Activated CD8-positive, alpha-beta memory T cell treated with anti-CD3 and anti-CD28 coated beads for 36 hours (primary cell): ENCODE measurements at regions not wholly inside any gene's neighbourhood (a gene's known extent, or its start where the extent isn't known, plus 50 kb on each side); places are given as distances from the start of the nearest gene placed in this dataset.

Experiments used
- CTCF ChIA-PET: fragments of 350-600 bp; sonication (Branson Sonifier 250); formaldehyde crosslinking; loops from one replicate; lab custom pipeline; 2021; ENCODE audit warnings: antibody characterized with exemption; lab: Charles Lee
- POLR2A ChIA-PET: fragments of 350-600 bp; sonication (Branson Sonifier 250); formaldehyde crosslinking; loops from one replicate; lab custom pipeline; 2021; ENCODE audit warnings: antibody characterized with exemption; lab: Charles Lee

DNA sequence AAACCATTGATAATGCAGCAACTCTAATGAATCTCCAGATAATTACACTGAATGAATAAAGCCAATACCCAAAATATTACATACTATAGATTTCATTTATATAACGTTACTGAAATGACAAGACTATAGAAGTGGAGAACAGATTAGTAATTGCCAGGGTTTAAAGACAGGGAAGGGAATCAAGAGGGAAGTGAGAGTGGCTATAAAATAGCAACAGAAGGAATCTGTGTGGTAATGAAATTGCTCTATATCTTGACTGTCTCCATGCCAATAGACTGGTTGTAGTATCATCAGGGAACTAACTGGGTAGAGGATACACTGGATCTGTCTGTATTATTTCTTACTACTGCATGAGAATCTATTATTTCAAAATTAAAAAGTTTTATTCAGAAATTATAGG lies 396.5 kb upstream of the RPS23 start:
- POLR2A ChIA-PET = no interaction called here
- CTCF ChIA-PET = no interaction called here

DNA sequence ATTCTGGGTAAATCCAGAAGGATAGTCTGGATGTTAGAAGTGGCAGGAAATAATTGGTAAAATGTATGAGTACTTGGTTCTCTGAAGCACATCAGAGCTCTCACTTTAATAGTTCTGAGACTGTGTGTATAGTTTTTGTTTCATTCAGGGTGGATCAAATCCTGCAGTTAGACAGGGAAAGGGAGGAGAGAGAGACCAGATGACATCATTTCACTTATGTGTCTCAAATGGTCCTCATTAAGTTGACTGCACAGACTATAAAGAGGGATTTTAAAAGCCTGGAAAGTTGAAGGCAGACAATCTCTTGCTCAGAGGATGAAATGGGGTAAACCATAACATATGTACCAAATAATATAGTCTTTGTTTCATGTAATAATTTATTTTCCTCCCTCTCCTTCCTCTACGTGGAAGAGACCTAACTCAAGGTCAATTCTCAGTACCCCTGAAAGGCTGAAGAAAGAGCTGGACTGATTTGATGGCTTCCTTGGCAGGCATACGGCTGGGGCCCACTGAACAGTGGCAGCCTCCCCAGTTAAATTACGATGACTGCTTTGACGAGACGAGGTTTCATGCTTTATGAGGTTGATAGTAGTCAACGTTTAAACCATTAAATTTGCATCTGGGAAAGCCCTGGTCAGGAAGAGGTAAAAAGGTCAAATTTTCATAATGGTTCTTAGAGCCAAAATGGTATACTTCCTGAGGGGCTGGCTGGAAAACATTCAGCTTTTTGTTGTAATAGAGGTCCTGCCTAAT lies 395.1 kb upstream of the RPS23 start:
- POLR2A ChIA-PET = no interaction called here
- CTCF ChIA-PET = no interaction called here

DNA sequence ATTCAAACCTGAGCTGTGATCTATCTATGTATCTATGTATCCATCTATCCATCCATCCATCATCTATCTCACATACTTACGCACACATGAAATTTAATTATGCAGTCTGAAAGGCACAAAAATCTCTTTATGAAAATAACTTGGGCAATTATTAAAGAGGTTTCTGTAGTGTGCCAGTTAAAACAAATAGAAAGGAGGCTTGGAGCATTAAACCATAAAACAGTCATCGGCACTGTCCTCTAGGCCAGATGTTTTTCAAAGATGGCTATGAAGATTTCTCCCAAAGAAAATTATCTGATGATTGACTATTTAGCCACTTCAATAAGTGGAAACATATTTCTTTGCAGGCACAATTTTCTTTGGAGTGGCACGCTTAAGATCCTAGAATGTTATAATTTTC lies 392.5 kb upstream of the RPS23 start:
- POLR2A ChIA-PET = no interaction called here
- CTCF ChIA-PET = no interaction called here

DNA sequence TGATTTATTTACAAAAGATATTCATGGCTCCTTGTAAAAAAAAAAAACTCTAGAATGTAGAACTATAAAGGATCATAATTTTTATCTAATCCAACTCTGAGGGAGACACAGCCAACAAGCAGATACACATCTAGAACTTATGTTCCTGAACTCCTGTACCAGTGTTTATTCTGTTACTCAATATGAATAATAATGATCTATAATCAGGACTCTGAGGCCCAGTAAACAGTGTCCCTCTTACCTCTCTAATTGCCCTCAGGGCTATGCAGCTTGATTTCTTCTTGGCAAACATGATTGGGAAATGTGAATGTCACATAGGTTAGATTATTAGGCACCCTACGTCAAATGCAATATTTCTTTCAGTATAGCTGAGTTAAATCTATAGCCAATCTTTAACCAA lies 391.6 kb upstream of the RPS23 start:
- CTCF ChIA-PET = no interaction called here
- POLR2A ChIA-PET = no interaction called here

DNA sequence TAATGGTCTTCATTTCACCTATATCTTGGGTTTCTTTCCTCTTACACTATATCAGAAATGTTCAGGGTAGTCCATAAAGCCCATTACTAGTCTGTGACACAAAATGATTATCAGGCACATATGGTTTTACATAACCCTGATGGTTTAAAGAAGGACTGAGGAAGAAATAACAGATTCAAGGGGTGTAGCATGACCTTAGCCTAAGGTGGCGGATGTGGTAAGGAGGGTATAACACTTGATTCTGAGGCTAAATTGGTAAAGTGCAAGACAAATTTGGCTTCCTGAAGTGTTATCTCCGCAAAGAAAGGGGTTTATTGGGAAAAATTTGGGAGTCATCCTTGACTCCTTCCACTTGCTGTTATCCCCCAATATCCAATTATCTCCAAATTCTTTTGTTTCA lies 388.2 kb upstream of the RPS23 start:
- ChIA-PET CTCF (no interaction called here), POLR2A (no interaction called here)

DNA sequence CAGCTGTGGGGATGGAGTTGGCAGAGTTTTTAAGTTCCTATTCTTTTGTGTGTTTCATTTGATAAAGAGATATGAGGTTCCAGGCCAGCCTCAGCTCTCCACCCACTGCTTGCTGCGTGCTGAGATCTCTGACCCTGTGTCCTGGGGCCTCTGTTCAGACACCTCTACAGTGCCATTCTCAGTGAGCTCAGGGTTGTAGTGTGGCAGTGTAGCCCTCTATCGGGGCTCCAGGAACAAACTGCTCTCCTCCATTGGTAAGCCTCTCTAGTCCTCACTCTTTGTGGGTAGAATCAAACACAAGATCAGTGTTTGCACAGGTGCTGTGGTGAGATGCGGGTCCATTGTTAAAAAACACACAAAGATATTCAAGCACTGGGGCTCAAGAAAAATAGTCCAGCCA lies 386.6 kb upstream of the RPS23 start:
- POLR2A ChIA-PET = interaction anchor here (0.5 kb wide), 1 partner anchor 20 kb away, joined by 3 read pairs; no protein-coding TSS in a partner anchor
- CTCF ChIA-PET = no interaction called here

DNA sequence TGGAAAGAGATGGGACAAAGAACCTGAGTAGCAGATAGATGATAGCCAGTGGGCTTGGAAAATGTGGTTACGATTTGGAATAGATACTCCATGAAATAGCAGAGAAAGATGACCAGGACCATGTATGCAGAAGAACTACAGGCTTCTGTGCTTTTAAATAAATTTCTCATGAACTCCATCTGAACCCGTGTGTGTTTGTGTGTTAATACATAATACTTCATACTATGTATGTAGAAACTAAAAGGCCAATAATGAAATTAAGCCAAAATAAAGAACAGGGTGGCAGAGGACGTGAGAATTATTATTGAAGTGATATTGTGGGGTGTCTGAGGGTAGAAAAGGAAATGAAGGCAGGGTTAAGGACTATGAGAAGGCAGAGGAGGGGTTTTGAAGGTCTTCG lies 385.1 kb upstream of the RPS23 start:
- ChIA-PET POLR2A (no interaction called here), CTCF (no interaction called here)

DNA sequence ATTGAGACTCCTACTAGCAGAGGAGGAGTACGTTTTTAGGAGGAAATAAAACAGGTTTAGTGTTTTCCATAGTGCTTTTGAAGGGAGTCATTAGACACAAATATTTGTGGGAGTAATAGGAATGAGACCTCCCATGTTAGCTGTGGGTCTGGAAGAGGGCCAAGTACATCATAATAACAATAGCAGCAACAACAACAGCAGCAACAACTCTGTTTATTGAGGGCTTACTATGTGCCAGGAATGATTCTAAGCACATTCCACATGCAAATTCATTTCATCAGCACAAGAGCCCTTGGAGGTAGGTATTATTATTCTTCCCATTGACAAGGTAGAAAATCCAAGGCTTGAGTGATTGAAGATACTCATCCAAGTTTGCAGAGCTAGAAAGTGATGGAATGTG lies 384.2 kb upstream of the RPS23 start:
- ChIA-PET CTCF (no interaction called here), POLR2A (no interaction called here)

DNA sequence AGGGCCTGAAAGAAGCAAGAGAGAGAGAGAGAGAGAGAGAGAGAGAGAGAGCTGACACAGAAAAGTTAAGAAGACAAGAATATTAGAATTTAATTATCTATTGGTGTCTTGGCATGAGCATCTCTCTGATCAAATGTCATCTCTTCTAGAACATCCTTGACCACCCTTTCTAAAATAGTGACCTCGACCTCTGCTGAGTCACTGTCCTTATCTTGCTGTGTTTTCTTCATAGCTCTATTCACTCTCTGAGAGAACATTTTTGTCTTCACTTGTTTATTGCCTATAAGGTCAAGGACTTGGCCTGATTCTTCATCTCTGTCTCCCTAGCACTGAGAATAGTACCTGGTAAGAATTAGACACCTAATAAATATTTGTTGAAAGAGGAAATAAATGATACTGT lies 383.8 kb upstream of the RPS23 start:
- ChIA-PET POLR2A (no interaction called here), CTCF (no interaction called here)

DNA sequence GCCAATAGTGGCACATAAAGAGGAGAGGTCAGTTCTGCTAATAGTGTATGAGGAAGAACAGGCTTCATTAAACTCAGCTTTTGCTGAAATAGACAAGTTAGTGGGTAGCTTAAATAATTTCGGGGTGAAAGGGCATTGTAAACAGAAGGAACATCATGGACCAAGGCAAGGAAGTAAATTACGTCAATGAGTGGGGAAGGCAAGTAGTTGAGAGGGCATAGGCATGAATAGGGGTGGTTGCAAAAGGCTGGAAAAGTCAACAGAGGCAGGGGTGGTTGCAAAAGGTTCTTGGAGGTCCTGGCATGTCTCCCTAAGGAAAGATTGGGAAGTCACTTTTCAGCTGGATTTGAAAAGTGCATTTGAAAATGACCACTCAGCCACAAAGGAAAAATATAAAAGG lies 383.3 kb upstream of the RPS23 start:
- ChIA-PET CTCF (no interaction called here), POLR2A (no interaction called here)

DNA sequence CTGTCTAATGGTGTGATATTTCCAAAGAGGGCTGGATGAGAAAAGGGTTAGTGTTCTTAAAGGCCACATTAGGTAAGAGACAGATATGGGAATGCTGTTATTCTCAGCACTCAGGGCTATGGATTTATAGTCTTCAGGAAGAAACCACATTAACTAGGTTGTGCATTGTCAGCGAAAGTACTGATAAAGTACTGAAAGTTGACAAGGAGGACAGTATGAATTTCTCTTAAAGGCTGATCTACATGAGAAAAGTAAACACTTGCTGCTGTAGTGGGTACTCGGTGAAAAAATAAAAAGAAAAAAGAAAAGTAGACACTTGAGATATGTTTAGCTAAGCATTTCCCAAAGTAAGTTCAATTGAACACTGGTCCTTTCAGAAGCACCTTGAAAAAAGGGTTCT lies 381.0 kb upstream of the RPS23 start:
- POLR2A ChIA-PET = no interaction called here
- CTCF ChIA-PET = no interaction called here

DNA sequence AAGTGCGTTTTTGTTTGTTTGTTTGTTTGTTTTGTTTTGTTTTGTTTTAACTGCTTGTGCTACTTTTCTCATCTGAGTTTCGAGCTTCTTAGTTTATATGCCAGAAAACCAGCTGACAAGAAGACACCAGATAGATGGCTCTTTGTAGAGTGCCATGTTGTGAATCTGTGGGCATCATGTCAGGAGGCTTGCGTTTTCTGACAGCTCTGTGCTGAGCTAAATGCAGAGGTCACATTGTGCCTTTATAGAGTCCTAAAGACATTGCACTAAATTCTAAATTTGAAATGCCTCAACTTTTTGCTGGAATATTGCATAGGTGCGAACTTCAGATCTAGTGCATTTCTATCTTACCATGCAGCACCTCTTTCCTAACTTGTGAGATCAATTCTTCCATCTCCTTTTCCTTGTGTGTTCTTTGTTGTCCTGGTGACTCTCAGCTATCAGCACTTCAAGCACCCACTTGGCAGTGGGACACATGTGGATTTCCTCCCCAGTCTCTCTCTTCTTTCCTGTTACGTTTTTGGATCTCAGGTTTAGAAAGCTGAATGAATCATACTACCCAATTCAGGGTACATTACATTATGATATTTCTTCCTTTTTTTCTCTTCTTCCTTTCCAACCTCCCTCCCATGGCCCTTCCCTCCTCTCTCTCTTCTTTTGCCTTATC lies 379.0 kb upstream of the RPS23 start:
- CTCF ChIA-PET = no interaction called here
- POLR2A ChIA-PET = no interaction called here

DNA sequence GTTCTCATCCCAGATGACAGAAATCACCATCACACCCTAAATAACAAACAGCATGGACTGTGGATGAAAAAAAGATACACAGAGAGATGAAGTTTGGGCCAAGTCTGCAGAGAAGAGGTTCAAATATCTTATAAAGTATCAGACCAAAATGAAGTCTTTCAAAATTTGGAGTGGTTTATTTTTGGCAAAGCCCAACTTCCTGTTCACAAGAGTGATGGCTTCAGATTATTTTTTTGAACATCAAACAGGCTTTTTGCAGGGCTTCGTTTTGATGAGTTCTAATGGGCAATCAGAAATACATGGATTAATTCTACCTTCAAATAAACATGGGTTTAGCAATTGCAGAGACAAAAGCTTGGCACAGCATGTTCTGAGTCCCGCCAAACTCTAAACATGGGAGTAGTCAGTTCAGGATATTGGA lies 378.2 kb upstream of the RPS23 start:
- ChIA-PET POLR2A (no interaction called here), CTCF (no interaction called here)

DNA sequence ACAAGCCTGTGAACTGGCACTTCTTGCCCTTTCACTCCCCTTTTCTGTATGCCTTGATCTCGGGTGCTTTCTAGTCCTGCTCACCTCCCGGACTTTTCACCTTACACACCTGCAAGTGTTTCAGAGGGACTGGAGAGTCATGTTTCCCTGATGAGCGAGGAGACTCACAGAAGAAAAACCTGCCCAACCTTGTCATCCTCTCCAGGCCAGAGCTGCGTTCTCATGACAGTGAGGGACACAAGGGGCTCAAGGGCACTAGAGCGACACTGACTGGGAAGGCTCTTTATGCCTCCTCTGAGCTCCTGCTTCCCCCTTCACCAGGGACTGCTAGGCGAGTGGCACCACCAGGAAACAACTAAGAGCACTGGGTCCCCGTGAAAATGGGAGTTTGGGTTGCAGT lies 376.9 kb upstream of the RPS23 start:
- ChIA-PET CTCF (no interaction called here), POLR2A (no interaction called here)

DNA sequence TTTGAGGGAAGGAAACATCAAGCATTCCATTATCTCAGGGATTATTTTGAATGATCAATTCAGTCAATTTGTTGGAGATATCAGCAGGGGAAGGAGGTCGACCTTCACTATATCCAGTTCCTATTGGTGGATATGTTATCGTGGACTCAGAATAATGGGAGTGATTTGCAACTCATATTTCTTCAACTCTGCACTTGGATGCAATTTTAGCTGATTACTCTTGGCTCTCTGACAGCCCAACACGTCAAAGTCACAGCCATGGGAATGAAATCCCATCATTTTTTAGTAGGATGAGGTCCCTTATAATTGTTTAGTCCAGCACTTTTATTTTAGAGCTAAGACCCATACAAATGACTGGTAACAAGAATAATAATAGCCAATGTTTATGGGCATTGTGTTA lies 371.8 kb upstream of the RPS23 start:
- CTCF ChIA-PET = no interaction called here
- POLR2A ChIA-PET = no interaction called here

DNA sequence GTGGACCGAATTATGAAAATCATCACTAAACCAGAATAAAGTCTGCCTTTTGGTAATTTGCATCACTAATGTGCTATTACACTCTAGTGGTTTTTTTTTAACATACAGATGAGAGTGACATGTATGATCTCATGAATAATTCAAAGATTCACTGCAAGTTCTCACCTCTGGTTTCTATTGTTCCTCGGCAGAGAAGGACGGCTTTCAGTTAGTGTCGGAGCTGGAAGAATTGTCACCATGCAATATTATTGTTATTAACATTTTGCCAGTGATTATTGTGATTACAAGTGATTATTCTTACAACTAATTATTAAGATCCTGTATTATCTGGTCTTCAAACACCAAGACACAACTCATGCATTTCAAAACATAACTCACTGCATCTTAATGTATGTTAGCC lies 366.6 kb upstream of the RPS23 start:
- POLR2A ChIA-PET = interaction anchor here (0.7 kb wide), 1 partner anchor 20 kb away, joined by 3 read pairs; no protein-coding TSS in a partner anchor
- CTCF ChIA-PET = no interaction called here

DNA sequence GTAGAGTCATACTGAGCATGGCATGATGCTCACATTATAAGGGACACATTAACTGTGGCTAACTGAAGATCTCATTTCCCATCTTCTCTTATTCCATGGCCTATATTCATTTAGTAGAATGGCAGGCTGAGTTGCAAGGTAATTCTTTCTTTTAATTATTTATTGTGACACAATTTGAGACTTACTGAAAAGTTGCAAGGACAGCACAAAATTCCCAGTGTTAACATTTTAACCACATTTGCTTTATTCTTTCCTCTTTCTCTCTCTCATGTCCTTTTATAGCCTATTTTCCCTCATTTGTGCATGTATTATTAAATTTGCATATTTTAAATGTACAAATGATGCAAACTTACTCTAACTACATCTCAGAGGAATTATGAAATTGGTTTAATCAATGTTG lies 366.1 kb upstream of the RPS23 start:
- ChIA-PET POLR2A (interaction anchor here (0.7 kb wide), 1 partner anchor 21 kb away, joined by 3 read pairs; no protein-coding TSS in a partner anchor), CTCF (no interaction called here)

DNA sequence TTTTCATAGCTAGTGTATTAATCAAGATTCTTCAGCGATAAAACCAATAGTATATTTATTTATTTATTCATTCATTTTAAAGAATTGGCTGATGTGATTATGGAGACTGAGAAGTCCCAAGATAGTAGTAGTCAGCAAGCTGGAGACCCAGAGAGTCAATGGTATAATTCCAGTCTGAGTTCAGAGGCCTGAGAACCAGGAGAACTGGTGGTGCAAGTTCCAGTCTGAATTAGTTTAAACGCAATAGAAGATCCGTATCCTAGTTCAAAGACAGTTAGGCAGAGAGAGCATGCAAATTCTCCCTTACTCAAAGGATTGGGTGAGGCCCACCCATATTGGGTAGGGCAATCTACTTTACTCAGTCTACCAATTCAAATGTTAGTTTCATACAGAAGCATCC lies 364.2 kb upstream of the RPS23 start:
- ChIA-PET CTCF (no interaction called here), POLR2A (no interaction called here)

DNA sequence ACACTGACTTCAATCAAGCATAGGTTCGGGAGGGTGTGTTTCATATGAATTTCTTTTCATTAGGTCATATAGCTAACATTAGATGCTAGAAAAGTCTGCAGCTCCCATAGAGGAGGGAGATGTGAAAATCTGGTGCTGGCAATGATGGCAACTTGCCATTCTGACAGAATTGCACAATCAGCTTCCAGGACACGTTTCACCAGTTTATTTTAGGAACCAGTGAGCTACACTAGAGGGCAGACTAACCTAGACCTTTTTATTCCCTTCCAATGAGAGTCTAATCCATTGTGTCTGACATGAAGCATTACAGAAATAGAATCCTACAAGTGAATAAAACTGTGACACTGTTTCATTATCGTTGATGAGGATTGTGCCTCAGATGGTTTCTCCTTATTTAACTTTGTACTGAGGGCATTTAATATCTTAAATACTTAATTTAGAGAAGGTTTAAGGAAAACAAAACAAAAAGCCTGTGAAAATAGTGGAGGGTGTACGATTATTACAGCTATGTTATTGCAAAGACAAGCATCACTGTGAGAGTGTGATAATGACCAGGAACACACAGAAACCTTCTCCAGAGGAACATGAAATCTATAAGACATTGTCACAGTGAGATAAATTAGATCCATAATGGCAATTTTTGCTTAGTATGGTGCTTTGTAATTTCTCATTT lies 363.3 kb upstream of the RPS23 start:
- CTCF ChIA-PET = interaction anchor here (1.0 kb wide), 1 partner anchor 152 kb away, joined by 3 read pairs; no protein-coding TSS in a partner anchor
- POLR2A ChIA-PET = no interaction called here

DNA sequence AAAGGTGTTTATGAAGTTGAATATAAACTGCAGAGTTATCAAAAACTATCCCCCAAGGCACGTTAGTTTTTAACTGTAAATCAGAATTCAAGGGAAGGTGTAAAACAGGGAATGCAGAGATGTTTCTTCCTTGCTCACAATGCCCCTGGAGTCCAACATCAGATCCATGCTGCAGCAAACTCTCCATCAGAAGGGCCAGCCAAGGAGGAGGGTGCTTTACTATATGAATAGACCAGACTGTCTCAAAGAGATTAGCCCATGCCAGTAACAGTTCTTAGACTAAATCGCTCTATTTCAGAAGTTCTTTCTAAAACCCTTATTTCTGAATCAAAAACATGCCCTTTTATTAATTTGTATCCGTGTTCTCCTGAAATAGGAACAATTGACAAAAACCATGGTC lies 362.8 kb upstream of the RPS23 start:
- ChIA-PET POLR2A (no interaction called here), CTCF (interaction anchor here (1.0 kb wide), 1 partner anchor 152 kb away, joined by 3 read pairs; no protein-coding TSS in a partner anchor)
